22Rv1 (cell line): ENCODE measurements at regions not wholly inside any gene's neighbourhood (a gene's known extent, or its start where the extent isn't known, plus 50 kb on each side); places are given as distances from the start of the nearest gene placed in this dataset.

Source experiments
- ZFX ChIP-seq: fragments of 450-650 bp; IDR thresholded peaks from 2 replicates; pipeline ENCODE4 v1.6.1; 2017; ENCODE audit warnings: antibody characterized with exemption, borderline replicate concordance
- TF ChIP-seq, protein P1 (sequence below): fragments of 450-650 bp; IDR thresholded peaks from 2 replicates; pipeline ENCODE4 v1.5.1; 2017; ENCODE audit warnings: mild to moderate bottlenecking

DNA sequence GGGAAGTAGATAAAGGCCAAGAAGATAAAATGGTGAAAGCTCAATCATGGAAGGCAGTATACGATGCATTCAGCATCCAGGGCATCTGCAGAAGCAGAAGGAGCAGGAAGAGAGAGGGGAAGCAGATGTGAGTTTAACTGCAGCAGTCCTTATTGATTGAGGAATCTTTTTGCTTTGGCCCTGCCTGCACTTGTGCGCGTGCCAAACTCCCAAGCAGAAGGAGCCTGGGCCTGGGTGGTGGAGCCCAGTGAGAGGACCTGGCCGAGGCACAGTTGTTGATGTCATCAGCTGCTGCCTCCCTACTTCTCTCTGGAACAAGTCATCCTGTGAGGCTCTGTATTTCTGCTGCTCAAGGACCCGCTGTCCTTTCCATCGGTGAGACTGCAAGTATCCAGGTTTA is 65.5 kb upstream of the ROPN1 start:
- TF ChIP-seq, protein P1, sequence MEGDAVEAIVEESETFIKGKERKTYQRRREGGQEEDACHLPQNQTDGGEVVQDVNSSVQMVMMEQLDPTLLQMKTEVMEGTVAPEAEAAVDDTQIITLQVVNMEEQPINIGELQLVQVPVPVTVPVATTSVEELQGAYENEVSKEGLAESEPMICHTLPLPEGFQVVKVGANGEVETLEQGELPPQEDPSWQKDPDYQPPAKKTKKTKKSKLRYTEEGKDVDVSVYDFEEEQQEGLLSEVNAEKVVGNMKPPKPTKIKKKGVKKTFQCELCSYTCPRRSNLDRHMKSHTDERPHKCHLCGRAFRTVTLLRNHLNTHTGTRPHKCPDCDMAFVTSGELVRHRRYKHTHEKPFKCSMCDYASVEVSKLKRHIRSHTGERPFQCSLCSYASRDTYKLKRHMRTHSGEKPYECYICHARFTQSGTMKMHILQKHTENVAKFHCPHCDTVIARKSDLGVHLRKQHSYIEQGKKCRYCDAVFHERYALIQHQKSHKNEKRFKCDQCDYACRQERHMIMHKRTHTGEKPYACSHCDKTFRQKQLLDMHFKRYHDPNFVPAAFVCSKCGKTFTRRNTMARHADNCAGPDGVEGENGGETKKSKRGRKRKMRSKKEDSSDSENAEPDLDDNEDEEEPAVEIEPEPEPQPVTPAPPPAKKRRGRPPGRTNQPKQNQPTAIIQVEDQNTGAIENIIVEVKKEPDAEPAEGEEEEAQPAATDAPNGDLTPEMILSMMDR, result no peak
- TF ChIP-seq ZFX, result no peak
